Activated T-helper 1 cell treated with anti-CD3 and anti-CD28 coated beads, Interleukin-12 subunit alpha, Interleukin-12 subunit beta, Interleukin-2, Interleukin-4 antibody, amounts not matched to agents 30 ng/mL and 10 ng/mL and 1 ng/mL, durations not matched to agents 14 hours and 24 hours and 36 hours (primary cell): ENCODE measurements at regions not wholly inside any gene's neighbourhood (a gene's known extent, or its start where the extent isn't known, plus 50 kb on each side); places are given as distances from the start of the nearest gene placed in this dataset.
"Not testable (repeated sequence)": the region's sequence is repeated elsewhere in the genome, so short reads cannot be mapped to it uniquely, and the experiment has no call there.

Source experiments
- DNase-seq: peaks from one replicate; pipeline ENCODE4 v3.0.0; 2021; ENCODE audit warnings: low spot score
- H3K27ac Mint-ChIP-seq: one replicate; pipeline ENCODE4 v1.8.0; 2021; ENCODE audit warnings: mild to moderate bottlenecking, mixed read lengths
- H3K27me3 Mint-ChIP-seq: one replicate; pipeline ENCODE4 v1.8.0; 2022; ENCODE audit warnings: mild to moderate bottlenecking, moderate library complexity, mixed read lengths; ENCODE audit not compliant: insufficient read depth
- H3K36me3 Mint-ChIP-seq: one replicate; pipeline ENCODE4 v1.8.0; 2021; ENCODE audit warnings: low read depth, mixed read lengths
- H3K4me1 Mint-ChIP-seq: one replicate; pipeline ENCODE4 v1.8.0; 2021; ENCODE audit warnings: low read depth, mixed read lengths
- H3K4me3 Mint-ChIP-seq: one replicate; pipeline ENCODE4 v1.8.0; 2021; ENCODE audit warnings: mild to moderate bottlenecking, moderate library complexity, mixed read lengths
- H3K9me3 Mint-ChIP-seq: one replicate; pipeline ENCODE4 v1.8.0; 2021; ENCODE audit warnings: mixed read lengths
- intact Hi-C: fragments of 100-400 bp; cut with micrococcal nuclease; formaldehyde crosslinking; loops from one replicate; pipeline ENCODE4 v1.15.1; 2024

- Mint-ChIP-seq H3K4me1 (no peaks in the 10 kb centered on the region), H3K27ac (no peak overlapping the region), H3K27me3 (no peaks in the 10 kb centered on the region), H3K4me3 (no peak overlapping the region), H3K36me3 (no peaks in the 10 kb centered on the region), H3K9me3 (no peaks in the 10 kb centered on the region)
- no peak for DNase-seq
- intact Hi-C loops: no loop called here
Observed at GRCh38 chrX:125152011-125152410, 167.7 kb upstream of the TEX13C start.

GRCh38 chrX:125153621-125154020, 166.1 kb upstream of the TEX13C start:
- intact Hi-C loops: no loop called here
- Mint-ChIP-seq H3K4me1 (no peaks in the 10 kb centered on the region), H3K27ac (no peak overlapping the region), H3K36me3 (no peaks in the 10 kb centered on the region), H3K27me3 (no peaks in the 10 kb centered on the region), H3K9me3 (no peaks in the 10 kb centered on the region), H3K4me3 (no peak overlapping the region)
- no peak for DNase-seq

- intact Hi-C loops, H3K4me1 Mint-ChIP-seq, H3K27ac Mint-ChIP-seq, DNase-seq, H3K9me3 Mint-ChIP-seq, H3K27me3 Mint-ChIP-seq, H3K4me3 Mint-ChIP-seq, H3K36me3 Mint-ChIP-seq: not testable (repeated sequence)
Observed at GRCh38 chrX:125154288-125155257, 165.1 kb upstream of the TEX13C start.

- H3K36me3 Mint-ChIP-seq, H3K27ac Mint-ChIP-seq, H3K9me3 Mint-ChIP-seq, H3K27me3 Mint-ChIP-seq, H3K4me1 Mint-ChIP-seq, intact Hi-C loops, H3K4me3 Mint-ChIP-seq, DNase-seq: not testable (repeated sequence)
Observed at GRCh38 chrX:125155296-125156033, 164.2 kb upstream of the TEX13C start.

GRCh38 chrX:125170459-125170858, 149.2 kb upstream of the TEX13C start:
- no peak overlapping the region for H3K27ac Mint-ChIP-seq
- no peak overlapping the region for H3K4me3 Mint-ChIP-seq
- H3K27me3 Mint-ChIP-seq: no peaks in the 10 kb centered on the region
- no peaks in the 10 kb centered on the region for H3K36me3 Mint-ChIP-seq
- no peaks in the 10 kb centered on the region for H3K9me3 Mint-ChIP-seq
- intact Hi-C loops: no loop called here
- DNase-seq: no peak
- H3K4me1 Mint-ChIP-seq: no peaks in the 10 kb centered on the region

- DNase-seq: no peak
- no peaks in the 10 kb centered on the region for H3K36me3 Mint-ChIP-seq
- H3K4me1 Mint-ChIP-seq: no peaks in the 10 kb centered on the region
- no peaks in the 10 kb centered on the region for H3K9me3 Mint-ChIP-seq
- no peaks in the 10 kb centered on the region for H3K27me3 Mint-ChIP-seq
- intact Hi-C loops: no loop called here
- no peak overlapping the region for H3K4me3 Mint-ChIP-seq
- H3K27ac Mint-ChIP-seq: no peak overlapping the region
Observed at GRCh38 chrX:125172531-125172930, 147.1 kb upstream of the TEX13C start.

GRCh38 chrX:125175991-125176584, 143.6 kb upstream of the TEX13C start:
- Mint-ChIP-seq H3K9me3 (no peaks in the 10 kb centered on the region), H3K27ac (no peak overlapping the region), H3K4me3 (no peak overlapping the region), H3K4me1 (no peaks in the 10 kb centered on the region), H3K27me3 (no peaks in the 10 kb centered on the region), H3K36me3 (no peaks in the 10 kb centered on the region)
- intact Hi-C loops: no loop called here
- DNase-seq: no peak

GRCh38 chrX:125193921-125194320, 125.8 kb upstream of the TEX13C start:
- H3K27ac Mint-ChIP-seq: no peak overlapping the region
- H3K27me3 Mint-ChIP-seq: peaks cover 3% of the 10 kb centered on the region
- no peaks in the 10 kb centered on the region for H3K9me3 Mint-ChIP-seq
- intact Hi-C loops: no loop called here
- DNase-seq: no peak
- H3K4me1 Mint-ChIP-seq: no peaks in the 10 kb centered on the region
- H3K36me3 Mint-ChIP-seq: no peaks in the 10 kb centered on the region
- H3K4me3 Mint-ChIP-seq: no peak overlapping the region

- intact Hi-C loops: no loop called here
- Mint-ChIP-seq H3K4me1 (peaks cover 7% of the 10 kb centered on the region), H3K36me3 (no peaks in the 10 kb centered on the region), H3K4me3 (no peak overlapping the region), H3K27me3 (peaks cover 17% of the 10 kb centered on the region), H3K9me3 (no peaks in the 10 kb centered on the region), H3K27ac (no peak overlapping the region)
- DNase-seq: no peak
Observed at GRCh38 chrX:125198546-125198945, 121.1 kb upstream of the TEX13C start.

GRCh38 chrX:125202591-125203248, 117.0 kb upstream of the TEX13C start:
- intact Hi-C loops: no loop called here
- H3K27ac Mint-ChIP-seq: peak overlapping the region; percentile 61
- H3K9me3 Mint-ChIP-seq: no peaks in the 10 kb centered on the region
- peak overlapping the region; percentile 39 for H3K4me3 Mint-ChIP-seq
- H3K27me3 Mint-ChIP-seq: peaks cover 45% of the 10 kb centered on the region
- H3K4me1 Mint-ChIP-seq: peaks cover 18% of the 10 kb centered on the region
- no peak for DNase-seq
- no peaks in the 10 kb centered on the region for H3K36me3 Mint-ChIP-seq

GRCh38 chrX:125203365-125203736, 116.3 kb upstream of the TEX13C start:
- Mint-ChIP-seq H3K27me3 (peaks cover 49% of the 10 kb centered on the region), H3K4me3 (peak overlapping the region; percentile 53), H3K4me1 (peaks cover 18% of the 10 kb centered on the region), H3K9me3 (no peaks in the 10 kb centered on the region), H3K36me3 (no peaks in the 10 kb centered on the region), H3K27ac (no peak overlapping the region)
- intact Hi-C loops: no loop called here
- no peak for DNase-seq

GRCh38 chrX:125203737-125204578, 115.7 kb upstream of the TEX13C start:
- Mint-ChIP-seq H3K36me3 (no peaks in the 10 kb centered on the region), H3K9me3 (no peaks in the 10 kb centered on the region), H3K4me1 (peaks cover 18% of the 10 kb centered on the region), H3K4me3 (peak overlapping the region; percentile 76), H3K27me3 (peaks cover 50% of the 10 kb centered on the region), H3K27ac (no peak overlapping the region)
- DNase-seq: no peak
- intact Hi-C loops: no loop called here
